Keratinocyte (primary cell): ENCODE measurements at regions not wholly inside any gene's neighbourhood (a gene's known extent, or its start where the extent isn't known, plus 50 kb on each side); places are given as distances from the start of the nearest gene placed in this dataset.

Source experiments
- EZH2 ChIP-seq: IDR thresholded peaks from one replicate; pipeline ENCODE4 v1.6.1; 2012; ENCODE audit warnings: inconsistent platforms, mild to moderate bottlenecking, low read length, moderate library complexity
- TF ChIP-seq, protein P1 (sequence below), 3 experiments: IDR thresholded peaks in 1 of 3; conservative IDR thresholded peaks in 1 of 3; optimal IDR thresholded peaks in 1 of 3; 2 replicates in 2 of 3; 3 replicates in 1 of 3; pipeline versions ENCODE3 to v1.5.1; 2011; ENCODE audit warnings: low read length in 3 of 3, mild to moderate bottlenecking in 3 of 3, moderate library complexity in 2 of 3, control low read depth in 1 of 3, inconsistent platforms in 1 of 3; ENCODE audit not compliant: insufficient read depth in 2 of 3; ENCODE audit errors: extremely low read depth in 1 of 3

- TF ChIP-seq EZH2: no peak
- TF ChIP-seq, protein P1, sequence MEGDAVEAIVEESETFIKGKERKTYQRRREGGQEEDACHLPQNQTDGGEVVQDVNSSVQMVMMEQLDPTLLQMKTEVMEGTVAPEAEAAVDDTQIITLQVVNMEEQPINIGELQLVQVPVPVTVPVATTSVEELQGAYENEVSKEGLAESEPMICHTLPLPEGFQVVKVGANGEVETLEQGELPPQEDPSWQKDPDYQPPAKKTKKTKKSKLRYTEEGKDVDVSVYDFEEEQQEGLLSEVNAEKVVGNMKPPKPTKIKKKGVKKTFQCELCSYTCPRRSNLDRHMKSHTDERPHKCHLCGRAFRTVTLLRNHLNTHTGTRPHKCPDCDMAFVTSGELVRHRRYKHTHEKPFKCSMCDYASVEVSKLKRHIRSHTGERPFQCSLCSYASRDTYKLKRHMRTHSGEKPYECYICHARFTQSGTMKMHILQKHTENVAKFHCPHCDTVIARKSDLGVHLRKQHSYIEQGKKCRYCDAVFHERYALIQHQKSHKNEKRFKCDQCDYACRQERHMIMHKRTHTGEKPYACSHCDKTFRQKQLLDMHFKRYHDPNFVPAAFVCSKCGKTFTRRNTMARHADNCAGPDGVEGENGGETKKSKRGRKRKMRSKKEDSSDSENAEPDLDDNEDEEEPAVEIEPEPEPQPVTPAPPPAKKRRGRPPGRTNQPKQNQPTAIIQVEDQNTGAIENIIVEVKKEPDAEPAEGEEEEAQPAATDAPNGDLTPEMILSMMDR (optimal IDR thresholded peaks at IDR 0.05 in 1 of 3, IDR thresholded peaks at IDR 0.05 in 1 of 3, conservative IDR thresholded peaks at IDR 0.05 in 1 of 3; ENCODE audit: extremely low read depth in 1 of 3, insufficient read depth in 2 of 3, low read length in 3 of 3): no peak
These were observed 544.1 kb upstream of the ID2 start for GRCh38 chr2:8137801-8138200.
